ENCODE measurements at regions not wholly inside any gene's neighbourhood (a gene's known extent, or its start where the extent isn't known, plus 50 kb on each side); places are given as distances from the start of the nearest gene placed in this dataset.

DNA sequence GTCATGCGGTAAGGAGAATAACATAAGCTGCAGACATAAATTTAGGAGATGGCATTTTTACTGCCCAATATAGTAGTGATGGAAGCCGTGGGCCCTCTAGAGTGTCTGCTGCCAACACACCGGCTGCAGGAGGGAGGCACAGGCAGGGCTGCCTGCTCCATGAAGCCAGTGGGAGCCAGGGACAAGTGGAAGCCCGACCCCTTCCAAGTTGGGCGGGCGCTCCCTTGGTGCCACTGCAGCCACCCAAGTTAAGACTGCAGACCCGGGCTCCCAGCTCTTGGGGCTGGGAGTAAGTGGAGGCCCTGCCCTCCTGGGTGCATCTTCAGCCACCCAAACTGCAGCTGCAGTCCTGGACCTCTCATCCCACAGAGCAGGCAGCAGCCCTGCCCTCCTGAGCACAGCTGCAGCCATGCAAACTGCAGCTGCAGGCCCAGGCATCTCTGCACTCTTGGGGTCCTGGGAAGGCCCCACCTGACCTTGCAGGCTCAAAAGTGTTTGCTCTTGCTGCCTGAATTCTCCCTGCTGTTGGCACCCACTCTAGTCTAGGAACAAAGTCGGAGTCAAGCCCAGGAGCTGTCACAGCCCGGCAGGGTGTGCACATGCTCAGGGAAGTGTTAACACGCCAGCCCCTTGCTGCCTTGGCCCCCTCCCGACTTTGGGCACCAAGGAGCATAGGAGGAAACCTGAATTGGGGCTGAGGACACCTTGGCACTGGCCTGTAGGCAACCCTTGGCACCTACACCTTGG is 437.2 kb upstream of the PRMT6 start:
- TF ChIP-seq EZH2phosphoT487 (IDR thresholded peaks at IDR 0.05), result no peak
- TF ChIP-seq, protein P1, sequence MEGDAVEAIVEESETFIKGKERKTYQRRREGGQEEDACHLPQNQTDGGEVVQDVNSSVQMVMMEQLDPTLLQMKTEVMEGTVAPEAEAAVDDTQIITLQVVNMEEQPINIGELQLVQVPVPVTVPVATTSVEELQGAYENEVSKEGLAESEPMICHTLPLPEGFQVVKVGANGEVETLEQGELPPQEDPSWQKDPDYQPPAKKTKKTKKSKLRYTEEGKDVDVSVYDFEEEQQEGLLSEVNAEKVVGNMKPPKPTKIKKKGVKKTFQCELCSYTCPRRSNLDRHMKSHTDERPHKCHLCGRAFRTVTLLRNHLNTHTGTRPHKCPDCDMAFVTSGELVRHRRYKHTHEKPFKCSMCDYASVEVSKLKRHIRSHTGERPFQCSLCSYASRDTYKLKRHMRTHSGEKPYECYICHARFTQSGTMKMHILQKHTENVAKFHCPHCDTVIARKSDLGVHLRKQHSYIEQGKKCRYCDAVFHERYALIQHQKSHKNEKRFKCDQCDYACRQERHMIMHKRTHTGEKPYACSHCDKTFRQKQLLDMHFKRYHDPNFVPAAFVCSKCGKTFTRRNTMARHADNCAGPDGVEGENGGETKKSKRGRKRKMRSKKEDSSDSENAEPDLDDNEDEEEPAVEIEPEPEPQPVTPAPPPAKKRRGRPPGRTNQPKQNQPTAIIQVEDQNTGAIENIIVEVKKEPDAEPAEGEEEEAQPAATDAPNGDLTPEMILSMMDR (IDR thresholded peaks at IDR 0.05), result no peak
